ENCODE measurements at regions not wholly inside any gene's neighbourhood (a gene's known extent, or its start where the extent isn't known, plus 50 kb on each side); places are given as distances from the start of the nearest gene placed in this dataset.

- H3K27me3 ChIP-seq (ENCODE audit: control insufficient read depth, insufficient read depth, low read length), result no peaks in the 10 kb centered on the region
- no peaks in the 10 kb centered on the region for H3K4me1 ChIP-seq (ENCODE audit: control insufficient read depth, insufficient read depth, low read length)
- H3K9me3 ChIP-seq (ENCODE audit: control insufficient read depth, insufficient read depth, low read length), result no peaks in the 10 kb centered on the region
- H3K9ac ChIP-seq (ENCODE audit: low read depth, low read length), result no peak overlapping the region
- no peak overlapping the region for H3K4me3 ChIP-seq (ENCODE audit: low read depth, low read length)
- H3K36me3 ChIP-seq (ENCODE audit: control insufficient read depth, insufficient read depth, low read length), result no peaks in the 10 kb centered on the region
Observed at GRCh38 chr16:79543219-79543618, 57.3 kb downstream of the MAF start.

- H3K4me1 ChIP-seq (ENCODE audit: control insufficient read depth, insufficient read depth, low read length), result no peaks in the 10 kb centered on the region
- H3K9me3 ChIP-seq (ENCODE audit: control insufficient read depth, insufficient read depth, low read length), result no peaks in the 10 kb centered on the region
Observed at GRCh38 chr16:79542237-79542774, 58.2 kb downstream of the MAF start.

GRCh38 chr16:79540825-79541595, 59.5 kb downstream of the MAF start:
- H3K9ac ChIP-seq (ENCODE audit: low read depth, low read length), result no peak overlapping the region
- H3K4me1 ChIP-seq (ENCODE audit: control insufficient read depth, insufficient read depth, low read length), result no peaks in the 10 kb centered on the region
- H3K4me3 ChIP-seq (ENCODE audit: low read depth, low read length), result no peak overlapping the region
- H3K9me3 ChIP-seq (ENCODE audit: control insufficient read depth, insufficient read depth, low read length), result no peaks in the 10 kb centered on the region
- H3K36me3 ChIP-seq (ENCODE audit: control insufficient read depth, insufficient read depth, low read length), result no peaks in the 10 kb centered on the region
- no peaks in the 10 kb centered on the region for H3K27me3 ChIP-seq (ENCODE audit: control insufficient read depth, insufficient read depth, low read length)

More at GRCh38 chr16:79542237-79542774, 58.2 kb downstream of the MAF start:
- H3K9ac ChIP-seq (ENCODE audit: low read depth, low read length), result no peak overlapping the region
- no peak overlapping the region for H3K4me3 ChIP-seq (ENCODE audit: low read depth, low read length)
- H3K36me3 ChIP-seq (ENCODE audit: control insufficient read depth, insufficient read depth, low read length), result no peaks in the 10 kb centered on the region
- no peaks in the 10 kb centered on the region for H3K27me3 ChIP-seq (ENCODE audit: control insufficient read depth, insufficient read depth, low read length)

- H3K9me3 ChIP-seq (ENCODE audit: control insufficient read depth, insufficient read depth, low read length), result no peaks in the 10 kb centered on the region
Observed at GRCh38 chr16:79537584-79537983, 63.0 kb downstream of the MAF start.

GRCh38 chr16:79536958-79537357, 63.6 kb downstream of the MAF start:
- Histone ChIP-seq H3K4me1 (ENCODE audit: control insufficient read depth, insufficient read depth, low read length) (no peaks in the 10 kb centered on the region), H3K9me3 (ENCODE audit: control insufficient read depth, insufficient read depth, low read length) (no peaks in the 10 kb centered on the region), H3K9ac (ENCODE audit: low read depth, low read length) (no peak overlapping the region), H3K27me3 (ENCODE audit: control insufficient read depth, insufficient read depth, low read length) (no peaks in the 10 kb centered on the region), H3K4me3 (ENCODE audit: low read depth, low read length) (no peak overlapping the region), H3K36me3 (ENCODE audit: control insufficient read depth, insufficient read depth, low read length) (no peaks in the 10 kb centered on the region)

More at GRCh38 chr16:79537584-79537983, 63.0 kb downstream of the MAF start:
- no peaks in the 10 kb centered on the region for H3K4me1 ChIP-seq (ENCODE audit: control insufficient read depth, insufficient read depth, low read length)
- no peaks in the 10 kb centered on the region for H3K36me3 ChIP-seq (ENCODE audit: control insufficient read depth, insufficient read depth, low read length)
- H3K4me3 ChIP-seq (ENCODE audit: low read depth, low read length), result no peak overlapping the region
- H3K9ac ChIP-seq (ENCODE audit: low read depth, low read length), result no peak overlapping the region
- H3K27me3 ChIP-seq (ENCODE audit: control insufficient read depth, insufficient read depth, low read length), result no peaks in the 10 kb centered on the region

- H3K36me3 ChIP-seq (ENCODE audit: control insufficient read depth, insufficient read depth, low read length), result no peaks in the 10 kb centered on the region
- H3K4me3 ChIP-seq (ENCODE audit: low read depth, low read length), result no peak overlapping the region
- H3K27me3 ChIP-seq (ENCODE audit: control insufficient read depth, insufficient read depth, low read length), result no peaks in the 10 kb centered on the region
- H3K9me3 ChIP-seq (ENCODE audit: control insufficient read depth, insufficient read depth, low read length), result no peaks in the 10 kb centered on the region
- H3K9ac ChIP-seq (ENCODE audit: low read depth, low read length), result no peak overlapping the region
- H3K4me1 ChIP-seq (ENCODE audit: control insufficient read depth, insufficient read depth, low read length), result no peaks in the 10 kb centered on the region
Observed at GRCh38 chr16:79535130-79535529, 65.4 kb downstream of the MAF start.

- Histone ChIP-seq H3K9me3 (ENCODE audit: control insufficient read depth, insufficient read depth, low read length) (no peaks in the 10 kb centered on the region), H3K4me1 (ENCODE audit: control insufficient read depth, insufficient read depth, low read length) (no peaks in the 10 kb centered on the region), H3K27me3 (ENCODE audit: control insufficient read depth, insufficient read depth, low read length) (no peaks in the 10 kb centered on the region), H3K36me3 (ENCODE audit: control insufficient read depth, insufficient read depth, low read length) (no peaks in the 10 kb centered on the region), H3K4me3 (ENCODE audit: low read depth, low read length) (no peak overlapping the region), H3K9ac (ENCODE audit: low read depth, low read length) (no peak overlapping the region)
Observed at GRCh38 chr16:79534143-79534542, 66.4 kb downstream of the MAF start.

GRCh38 chr16:79533292-79533691, 67.2 kb downstream of the MAF start:
- Histone ChIP-seq H3K4me3 (ENCODE audit: low read depth, low read length) (no peak overlapping the region), H3K9me3 (ENCODE audit: control insufficient read depth, insufficient read depth, low read length) (no peaks in the 10 kb centered on the region), H3K4me1 (ENCODE audit: control insufficient read depth, insufficient read depth, low read length) (no peaks in the 10 kb centered on the region), H3K36me3 (ENCODE audit: control insufficient read depth, insufficient read depth, low read length) (no peaks in the 10 kb centered on the region), H3K27me3 (ENCODE audit: control insufficient read depth, insufficient read depth, low read length) (no peaks in the 10 kb centered on the region), H3K9ac (ENCODE audit: low read depth, low read length) (no peak overlapping the region)

- Histone ChIP-seq H3K4me1 (ENCODE audit: control insufficient read depth, insufficient read depth, low read length) (no peaks in the 10 kb centered on the region), H3K4me3 (ENCODE audit: low read depth, low read length) (no peak overlapping the region), H3K9me3 (ENCODE audit: control insufficient read depth, insufficient read depth, low read length) (no peaks in the 10 kb centered on the region), H3K36me3 (ENCODE audit: control insufficient read depth, insufficient read depth, low read length) (no peaks in the 10 kb centered on the region), H3K9ac (ENCODE audit: low read depth, low read length) (no peak overlapping the region), H3K27me3 (ENCODE audit: control insufficient read depth, insufficient read depth, low read length) (no peaks in the 10 kb centered on the region)
Observed at GRCh38 chr16:79532785-79533184, 67.8 kb downstream of the MAF start.

- Histone ChIP-seq H3K36me3 (ENCODE audit: control insufficient read depth, insufficient read depth, low read length) (no peaks in the 10 kb centered on the region), H3K9ac (ENCODE audit: low read depth, low read length) (no peak overlapping the region), H3K27me3 (ENCODE audit: control insufficient read depth, insufficient read depth, low read length) (no peaks in the 10 kb centered on the region), H3K4me3 (ENCODE audit: low read depth, low read length) (no peak overlapping the region), H3K4me1 (ENCODE audit: control insufficient read depth, insufficient read depth, low read length) (no peaks in the 10 kb centered on the region), H3K9me3 (ENCODE audit: control insufficient read depth, insufficient read depth, low read length) (no peaks in the 10 kb centered on the region)
Observed at GRCh38 chr16:79532273-79532672, 68.3 kb downstream of the MAF start.

- Histone ChIP-seq H3K9me3 (ENCODE audit: control insufficient read depth, insufficient read depth, low read length) (no peaks in the 10 kb centered on the region), H3K36me3 (ENCODE audit: control insufficient read depth, insufficient read depth, low read length) (no peaks in the 10 kb centered on the region), H3K4me3 (ENCODE audit: low read depth, low read length) (no peak overlapping the region), H3K4me1 (ENCODE audit: control insufficient read depth, insufficient read depth, low read length) (no peaks in the 10 kb centered on the region), H3K9ac (ENCODE audit: low read depth, low read length) (no peak overlapping the region), H3K27me3 (ENCODE audit: control insufficient read depth, insufficient read depth, low read length) (no peaks in the 10 kb centered on the region)
Observed at GRCh38 chr16:79528338-79528737, 72.2 kb downstream of the MAF start.

GRCh38 chr16:79523971-79524370, 76.6 kb downstream of the MAF start:
- Histone ChIP-seq H3K4me3 (ENCODE audit: low read depth, low read length) (no peak overlapping the region), H3K4me1 (ENCODE audit: control insufficient read depth, insufficient read depth, low read length) (no peaks in the 10 kb centered on the region), H3K9ac (ENCODE audit: low read depth, low read length) (no peak overlapping the region), H3K9me3 (ENCODE audit: control insufficient read depth, insufficient read depth, low read length) (no peaks in the 10 kb centered on the region), H3K36me3 (ENCODE audit: control insufficient read depth, insufficient read depth, low read length) (no peaks in the 10 kb centered on the region), H3K27me3 (ENCODE audit: control insufficient read depth, insufficient read depth, low read length) (no peaks in the 10 kb centered on the region)

Measured in iPS-15b (cell line).